MM.1S (cell line): ENCODE measurements at regions not wholly inside any gene's neighbourhood (a gene's known extent, or its start where the extent isn't known, plus 50 kb on each side); places are given as distances from the start of the nearest gene placed in this dataset.

ENCODE experiments used
- DNase-seq: peaks from one replicate; pipeline ENCODE4 v3.0.0-alpha.2; 2015
- H2AFZ ChIP-seq: fragments of 300-600 bp; sonication (generic); 2 replicates; pipeline ENCODE4 v1.6.0; 2016; ENCODE audit warnings: antibody characterized with exemption, low read length
- H3F3A ChIP-seq: fragments of 300-600 bp; sonication (generic); 2 replicates; pipeline ENCODE4 v1.6.1; 2016; ENCODE audit warnings: mild to moderate bottlenecking, antibody characterized with exemption, low read length, moderate library complexity, mixed read lengths; ENCODE audit not compliant: insufficient read depth
- H3K27ac ChIP-seq: fragments of 300-600 bp; sonication (generic); 2 replicates; pipeline ENCODE4 v1.5.1; 2016; ENCODE audit warnings: mild to moderate bottlenecking, low read length
- H3K27me3 ChIP-seq: fragments of 300-600 bp; sonication (generic); replicated peaks from 2 replicates; pipeline ENCODE4 v1.6.0; 2016; ENCODE audit warnings: low read length; ENCODE audit not compliant: insufficient read depth
- H3K36me3 ChIP-seq: fragments of 300-600 bp; sonication (generic); replicated peaks from 2 replicates; pipeline ENCODE4 v1.6.1; 2016; ENCODE audit warnings: mild to moderate bottlenecking, low read length, mixed read lengths; ENCODE audit not compliant: insufficient read depth
- H3K4me1 ChIP-seq: fragments of 300-600 bp; sonication (generic); 2 replicates; pipeline ENCODE4 v1.6.1; 2016; ENCODE audit warnings: low read length, mixed read lengths
- H3K4me2 ChIP-seq: fragments of 300-600 bp; sonication (generic); 2 replicates; pipeline ENCODE4 v1.6.0; 2016; ENCODE audit warnings: low read depth, low read length
- H3K4me3 ChIP-seq: fragments of 300-600 bp; sonication (generic); 2 replicates; pipeline ENCODE4 v1.5.1; 2016; ENCODE audit warnings: low read length, mixed read lengths
- H3K79me2 ChIP-seq: fragments of 300-600 bp; sonication (generic); 2 replicates; pipeline ENCODE4 v1.6.1; 2016; ENCODE audit warnings: mixed run types, low read length, mixed read lengths
- H3K9ac ChIP-seq: fragments of 300-600 bp; sonication (generic); 2 replicates; pipeline ENCODE4 v1.6.1; 2016; ENCODE audit warnings: low read length, mixed read lengths
- H3K9me2 ChIP-seq: fragments of 300-600 bp; sonication (generic); replicated peaks from 2 replicates; pipeline ENCODE4 v1.6.1; 2016; ENCODE audit warnings: mild to moderate bottlenecking, low read length, mixed read lengths; ENCODE audit not compliant: insufficient read depth
- H3K9me3 ChIP-seq: fragments of 300-600 bp; sonication (generic); replicated peaks from 2 replicates; pipeline ENCODE4 v1.6.1; 2016; ENCODE audit warnings: mild to moderate bottlenecking, low read length, mixed read lengths; ENCODE audit not compliant: insufficient read depth
- H4K20me1 ChIP-seq: fragments of 300-600 bp; sonication (generic); 2 replicates; pipeline ENCODE4 v1.6.1; 2016; ENCODE audit warnings: mild to moderate bottlenecking, low read length, moderate library complexity, mixed read lengths; ENCODE audit not compliant: insufficient read depth
- EZH2 ChIP-seq: fragments of 300-600 bp; sonication (generic); optimal IDR thresholded peaks from 2 replicates; pipeline ENCODE3; 2017; ENCODE audit warnings: low read depth, mild to moderate bottlenecking, antibody characterized with exemption, low read length, mixed read lengths
- EZH2phosphoT487 ChIP-seq: fragments of 300-600 bp; sonication (generic); IDR thresholded peaks from 2 replicates; pipeline ENCODE4 v1.6.1; 2018; ENCODE audit warnings: antibody characterized with exemption, low read length
- TF ChIP-seq, protein P1 (sequence below): fragments of 300-600 bp; sonication (generic); IDR thresholded peaks from 2 replicates; pipeline ENCODE4 v1.5.1; 2016; ENCODE audit warnings: antibody characterized with exemption, low read length, mixed read lengths

DNA sequence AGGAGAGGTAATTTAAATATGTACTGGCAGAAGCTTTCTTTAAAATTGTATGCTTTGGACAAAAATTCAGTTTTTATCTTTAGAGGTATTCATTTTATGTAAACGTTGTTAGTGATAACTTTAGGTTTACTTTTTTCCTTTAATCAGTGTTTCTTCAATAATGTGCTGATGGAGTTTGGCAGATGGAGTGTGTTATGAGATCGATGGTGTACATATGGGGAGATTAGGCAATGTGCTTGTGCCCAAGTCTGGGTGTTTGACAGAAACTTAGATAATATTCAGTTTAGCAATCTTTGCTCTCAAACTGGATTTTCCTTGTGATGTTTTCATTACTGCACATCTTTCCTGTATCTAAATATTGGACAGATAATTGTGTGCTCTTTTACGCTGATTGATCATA lies 425.4 kb downstream of the JRKL start:
- Histone ChIP-seq H3K9me3 (no peaks in the 10 kb centered on the region), H3K27me3 (no peaks in the 10 kb centered on the region), H3K9me2 (no peaks in the 10 kb centered on the region), H3K36me3 (no peaks in the 10 kb centered on the region), H3F3A (no peaks in the 10 kb centered on the region), H3K9ac (no peak overlapping the region), H3K79me2 (no peaks in the 10 kb centered on the region), H3K4me3 (no peak overlapping the region), H3K4me1 (no peaks in the 10 kb centered on the region), H2AFZ (no peak overlapping the region), H3K4me2 (no peak overlapping the region), H3K27ac (no peak overlapping the region), H4K20me1 (no peaks in the 10 kb centered on the region)
- TF ChIP-seq EZH2phosphoT487 (no peak), EZH2 (no peak)
- TF ChIP-seq, protein P1, sequence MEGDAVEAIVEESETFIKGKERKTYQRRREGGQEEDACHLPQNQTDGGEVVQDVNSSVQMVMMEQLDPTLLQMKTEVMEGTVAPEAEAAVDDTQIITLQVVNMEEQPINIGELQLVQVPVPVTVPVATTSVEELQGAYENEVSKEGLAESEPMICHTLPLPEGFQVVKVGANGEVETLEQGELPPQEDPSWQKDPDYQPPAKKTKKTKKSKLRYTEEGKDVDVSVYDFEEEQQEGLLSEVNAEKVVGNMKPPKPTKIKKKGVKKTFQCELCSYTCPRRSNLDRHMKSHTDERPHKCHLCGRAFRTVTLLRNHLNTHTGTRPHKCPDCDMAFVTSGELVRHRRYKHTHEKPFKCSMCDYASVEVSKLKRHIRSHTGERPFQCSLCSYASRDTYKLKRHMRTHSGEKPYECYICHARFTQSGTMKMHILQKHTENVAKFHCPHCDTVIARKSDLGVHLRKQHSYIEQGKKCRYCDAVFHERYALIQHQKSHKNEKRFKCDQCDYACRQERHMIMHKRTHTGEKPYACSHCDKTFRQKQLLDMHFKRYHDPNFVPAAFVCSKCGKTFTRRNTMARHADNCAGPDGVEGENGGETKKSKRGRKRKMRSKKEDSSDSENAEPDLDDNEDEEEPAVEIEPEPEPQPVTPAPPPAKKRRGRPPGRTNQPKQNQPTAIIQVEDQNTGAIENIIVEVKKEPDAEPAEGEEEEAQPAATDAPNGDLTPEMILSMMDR, result no peak
- DNase-seq, result no peak

DNA sequence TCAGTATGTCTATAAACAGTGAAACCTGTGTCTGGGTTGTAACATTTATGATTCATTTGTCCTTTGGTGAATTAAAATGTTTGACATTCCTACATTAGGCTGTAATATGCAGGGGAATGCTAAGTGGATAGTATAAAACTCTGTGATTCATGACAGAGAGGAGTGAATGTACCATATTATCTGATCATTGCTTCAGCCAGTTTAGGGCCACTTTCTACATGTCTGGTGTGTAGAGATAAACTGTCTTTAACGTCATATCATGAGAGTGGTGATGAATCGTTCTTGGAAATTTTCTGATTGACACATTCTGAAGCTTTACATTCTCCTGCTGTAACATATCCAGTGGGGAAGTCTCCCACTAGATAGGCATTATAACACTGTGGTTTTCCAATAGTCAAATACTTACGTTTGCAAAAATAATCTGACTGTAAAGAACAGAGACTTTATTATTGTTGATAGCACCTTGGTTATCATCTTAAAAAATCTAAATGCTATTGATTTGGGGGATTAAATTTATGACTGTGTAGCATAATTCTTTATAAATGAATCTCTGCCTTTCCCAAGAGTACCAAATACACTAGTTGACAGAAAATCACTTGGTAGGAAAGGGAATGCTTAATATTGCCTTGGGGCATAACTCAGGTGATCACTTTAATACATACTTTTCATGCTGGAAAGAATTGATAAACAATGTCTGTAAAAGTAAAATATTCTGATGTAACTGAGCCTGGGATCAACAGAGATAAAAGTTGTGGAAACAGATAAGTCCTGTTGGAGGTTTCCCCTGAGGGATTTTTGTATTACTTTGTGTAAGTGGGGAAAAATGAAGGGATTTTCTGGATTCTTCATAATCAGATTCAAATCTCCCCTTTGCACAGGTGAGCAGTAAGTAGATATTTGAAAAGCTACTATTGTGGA lies 427.9 kb downstream of the JRKL start:
- no peak for DNase-seq
- Histone ChIP-seq H3K4me1 (no peaks in the 10 kb centered on the region), H3K27ac (no peak overlapping the region), H3F3A (no peaks in the 10 kb centered on the region), H3K36me3 (no peaks in the 10 kb centered on the region), H3K4me2 (no peak overlapping the region), H4K20me1 (no peaks in the 10 kb centered on the region), H2AFZ (no peak overlapping the region), H3K79me2 (no peaks in the 10 kb centered on the region), H3K9me2 (no peaks in the 10 kb centered on the region), H3K9me3 (no peaks in the 10 kb centered on the region), H3K27me3 (no peaks in the 10 kb centered on the region), H3K4me3 (no peak overlapping the region), H3K9ac (no peak overlapping the region)
- TF ChIP-seq EZH2 (no peak), EZH2phosphoT487 (no peak)
- TF ChIP-seq, protein P1, result no peak

DNA sequence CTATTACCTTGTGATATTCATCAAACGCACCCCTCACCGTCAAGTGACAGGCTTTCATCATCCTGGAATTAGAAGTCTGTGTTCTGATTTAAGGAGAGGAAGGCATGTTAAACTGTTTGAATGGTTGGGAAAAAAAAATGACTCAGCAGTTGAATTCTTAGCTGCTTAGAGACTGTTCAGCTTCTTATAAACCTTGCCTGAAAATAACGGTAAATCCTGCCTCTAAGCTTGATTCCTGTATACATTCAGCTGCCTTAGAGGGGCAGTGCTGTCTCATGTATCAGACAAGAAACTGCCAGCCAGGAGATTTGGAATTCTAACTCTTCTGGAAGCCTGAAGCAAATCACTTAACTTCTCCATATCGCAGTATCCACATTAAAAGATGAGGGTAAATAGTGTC lies 437.4 kb downstream of the JRKL start:
- no peaks in the 10 kb centered on the region for H3K27me3 ChIP-seq
- no peaks in the 10 kb centered on the region for H4K20me1 ChIP-seq
- H3K9me2 ChIP-seq, result no peaks in the 10 kb centered on the region
- H3F3A ChIP-seq, result no peaks in the 10 kb centered on the region
- H3K9ac ChIP-seq, result no peak overlapping the region
- no peak overlapping the region for H3K4me3 ChIP-seq
- no peaks in the 10 kb centered on the region for H3K9me3 ChIP-seq
- no peak overlapping the region for H3K4me2 ChIP-seq
- no peak for DNase-seq
- no peak overlapping the region for H3K27ac ChIP-seq
- H3K36me3 ChIP-seq, result no peaks in the 10 kb centered on the region
- H2AFZ ChIP-seq, result no peak overlapping the region
- TF ChIP-seq, protein P1, result no peak
- TF ChIP-seq EZH2phosphoT487 (no peak), EZH2 (no peak)
- H3K4me1 ChIP-seq, result no peaks in the 10 kb centered on the region
- no peaks in the 10 kb centered on the region for H3K79me2 ChIP-seq
